Cardiac septum (tissue), 1 donor: ENCODE measurements at regions not wholly inside any gene's neighbourhood (a gene's known extent, or its start where the extent isn't known, plus 50 kb on each side); places are given as distances from the start of the nearest gene placed in this dataset.

Experiments used
- DNase-seq: peaks from one replicate; pipeline ENCODE4 v3.0.0-alpha.2; 2020; ENCODE audit warnings: low spot score
- intact Hi-C: fragments of 100-400 bp; cut with DNase I; formaldehyde crosslinking; loops from one replicate; pipeline ENCODE4 v1.14.0; 2022
- donor health status: DM: no; HTN: no; CAD: no.

DNA sequence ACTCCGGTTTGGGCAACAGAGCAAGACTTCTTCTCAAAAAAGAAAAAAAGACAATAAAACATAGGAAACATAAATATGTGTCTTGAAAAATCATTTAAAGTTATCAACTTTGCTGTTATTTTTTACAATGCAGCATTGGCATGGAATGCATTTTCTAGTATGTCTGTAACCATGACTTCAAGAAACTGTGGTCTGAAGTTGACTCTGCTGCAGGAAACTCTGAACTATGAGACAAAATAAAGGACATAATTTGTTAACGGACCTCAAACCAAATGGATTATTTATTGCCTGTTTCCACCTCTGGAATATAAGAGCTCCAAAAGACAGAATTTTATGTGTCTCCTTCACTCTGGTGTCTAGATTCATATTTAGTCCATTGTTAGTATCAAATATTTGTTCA lies 79.1 kb downstream of the TRIB2 start:
- intact Hi-C loops: loop anchor here (2.0 to 10.0 kb wide), 3 partner anchors 34 to 961 kb away; no protein-coding TSS in a partner anchor
- DNase-seq: no peak

DNA sequence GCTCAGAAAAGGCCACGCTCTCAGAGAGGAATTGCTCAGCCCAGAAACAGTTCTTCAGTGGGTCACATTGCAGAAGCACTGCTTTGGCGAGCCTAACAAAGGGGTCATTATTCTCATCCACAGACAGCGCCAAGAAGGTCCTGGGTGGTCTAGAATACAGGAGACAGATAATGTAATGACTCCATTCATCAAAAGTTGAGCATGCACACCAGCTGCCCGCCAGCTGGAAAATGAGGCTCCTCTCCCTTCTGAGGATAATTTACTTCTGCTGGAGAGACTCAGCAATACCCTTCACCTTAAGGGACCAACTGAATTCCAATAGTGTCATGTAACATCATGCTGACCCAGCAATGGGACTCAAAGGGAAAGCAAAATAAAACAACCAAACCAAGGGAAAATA lies 79.9 kb downstream of the TRIB2 start:
- intact Hi-C loops: loop anchor here (2.0 to 10.0 kb wide), 3 partner anchors 34 to 962 kb away; no protein-coding TSS in a partner anchor
- no peak for DNase-seq

DNA sequence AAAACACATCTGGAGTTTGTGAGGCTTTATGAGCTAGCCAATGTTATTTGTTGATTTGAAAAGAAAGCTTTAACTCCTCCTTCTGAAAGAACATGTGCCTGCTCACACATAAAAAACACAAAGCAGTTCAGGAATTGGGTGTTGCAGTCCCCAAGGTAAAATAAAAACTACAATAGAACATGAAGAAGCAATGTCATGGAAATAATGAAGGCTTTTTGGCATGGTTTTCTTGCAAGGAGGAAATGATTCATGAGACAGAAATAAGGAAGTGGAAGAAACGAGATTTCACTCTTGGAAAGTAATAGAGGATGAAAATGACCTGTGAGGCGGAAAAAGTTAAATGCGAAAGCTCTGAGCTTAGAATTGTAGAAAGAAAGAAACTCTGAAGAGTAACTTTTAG lies 81.1 kb downstream of the TRIB2 start:
- DNase-seq: no peak
- intact Hi-C loops: loop anchor here (2.0 to 10.0 kb wide), 3 partner anchors 36 to 963 kb away; no protein-coding TSS in a partner anchor

DNA sequence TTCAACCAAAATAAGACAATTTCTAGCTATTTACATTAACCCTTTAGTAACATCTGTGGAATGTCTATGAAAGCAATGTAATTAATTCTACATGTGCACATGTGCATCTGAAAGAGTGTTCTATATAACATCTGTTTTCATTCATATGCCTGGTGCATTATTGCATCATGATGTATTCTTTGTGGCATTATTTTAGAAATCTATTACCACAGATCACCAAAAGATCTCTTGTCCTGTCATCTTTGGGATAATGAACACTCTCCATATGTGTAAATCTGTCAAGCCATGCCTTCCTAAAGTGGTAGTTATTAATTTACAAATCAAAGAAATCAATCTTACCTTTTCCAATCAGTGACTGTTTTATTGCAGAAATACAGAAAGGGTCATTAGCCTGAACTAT lies 86.9 kb downstream of the TRIB2 start:
- no peak for DNase-seq
- intact Hi-C loops: no loop called here

DNA sequence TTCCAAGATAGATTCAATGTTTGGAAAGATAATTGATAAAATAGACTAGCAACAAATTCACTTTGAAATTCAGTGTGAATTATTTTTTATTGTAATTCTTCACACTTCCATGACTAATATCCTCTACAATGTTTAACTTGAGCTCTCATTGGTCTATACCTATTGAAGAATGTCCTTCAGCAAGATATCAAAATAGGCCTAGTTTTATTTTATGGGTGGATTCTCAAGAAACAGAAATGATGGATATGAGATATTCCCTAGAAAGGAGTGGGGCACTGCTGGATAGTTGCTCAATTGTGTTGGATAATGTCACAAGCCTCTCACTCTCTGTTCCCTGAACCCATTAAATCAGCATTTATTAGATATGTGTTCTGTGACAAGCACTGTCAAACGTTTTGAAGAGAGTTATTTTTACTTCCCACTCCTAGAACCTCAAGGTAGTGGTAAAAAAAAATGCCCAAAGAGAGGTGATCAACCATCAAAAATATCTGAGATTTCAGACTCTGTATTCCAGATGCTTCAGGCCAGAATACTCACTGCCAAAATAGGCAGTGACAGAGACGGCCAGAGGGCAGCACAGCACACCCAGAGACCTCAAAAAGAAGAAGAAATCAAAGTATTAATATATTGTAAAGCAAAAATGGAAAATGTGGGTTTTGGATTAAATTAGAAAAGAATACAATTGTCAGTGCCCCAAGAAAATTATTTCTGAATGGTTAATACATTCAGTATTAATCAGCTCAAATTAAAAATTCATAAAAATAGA lies 87.5 kb downstream of the TRIB2 start:
- DNase-seq: no peak
- intact Hi-C loops: no loop called here

DNA sequence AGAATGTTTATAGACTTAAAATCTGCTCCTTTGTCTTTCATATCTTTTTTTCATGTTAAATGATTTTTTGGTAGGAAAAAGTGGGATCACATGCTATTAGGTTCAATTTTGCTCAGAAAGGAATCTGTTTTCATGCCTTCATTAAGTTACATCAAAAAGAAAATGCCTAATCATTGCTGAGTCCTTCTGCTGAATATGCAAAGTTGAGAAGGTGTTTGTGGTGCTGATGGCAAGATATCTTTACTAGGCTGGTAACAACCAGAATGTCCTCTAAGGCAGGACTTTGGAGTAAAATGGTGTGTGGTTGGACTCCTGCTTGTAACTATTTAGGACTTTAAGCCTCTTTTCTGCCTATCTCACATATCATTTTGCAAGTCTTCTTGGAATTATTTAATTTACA lies 88.3 kb downstream of the TRIB2 start:
- DNase-seq: no peak
- intact Hi-C loops: no loop called here

DNA sequence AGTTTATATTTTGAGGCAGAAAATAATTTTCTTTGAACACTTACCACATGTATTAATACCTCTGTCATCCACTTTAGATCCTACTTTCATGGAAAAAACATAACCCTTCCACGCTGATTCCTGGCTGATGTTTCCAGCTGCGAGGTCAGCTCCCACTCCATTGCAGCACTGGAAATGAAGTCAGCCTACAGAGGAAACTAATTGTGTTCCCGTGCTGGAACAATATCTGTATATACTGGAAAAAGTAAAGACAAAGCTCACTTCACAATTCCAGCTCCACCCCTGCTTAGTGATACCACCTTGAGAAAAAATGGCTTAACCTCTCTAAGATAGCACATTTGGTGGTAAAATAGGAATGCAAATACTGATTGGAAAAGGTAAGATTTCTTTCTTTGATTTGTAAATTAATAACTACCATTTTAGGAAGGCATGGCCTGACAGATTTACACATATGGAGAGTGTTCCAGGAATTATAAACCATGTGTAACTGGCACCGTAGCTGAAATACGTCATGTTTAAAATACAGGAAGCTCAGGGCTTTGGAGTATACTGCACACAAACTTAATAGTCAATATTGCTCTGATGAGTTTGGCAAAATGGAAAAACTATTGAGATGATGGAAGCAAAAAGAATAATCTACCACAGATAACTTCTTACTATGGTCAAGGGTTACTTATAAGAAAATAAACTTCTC lies 90.0 kb downstream of the TRIB2 start:
- intact Hi-C loops: no loop called here
- no peak for DNase-seq

DNA sequence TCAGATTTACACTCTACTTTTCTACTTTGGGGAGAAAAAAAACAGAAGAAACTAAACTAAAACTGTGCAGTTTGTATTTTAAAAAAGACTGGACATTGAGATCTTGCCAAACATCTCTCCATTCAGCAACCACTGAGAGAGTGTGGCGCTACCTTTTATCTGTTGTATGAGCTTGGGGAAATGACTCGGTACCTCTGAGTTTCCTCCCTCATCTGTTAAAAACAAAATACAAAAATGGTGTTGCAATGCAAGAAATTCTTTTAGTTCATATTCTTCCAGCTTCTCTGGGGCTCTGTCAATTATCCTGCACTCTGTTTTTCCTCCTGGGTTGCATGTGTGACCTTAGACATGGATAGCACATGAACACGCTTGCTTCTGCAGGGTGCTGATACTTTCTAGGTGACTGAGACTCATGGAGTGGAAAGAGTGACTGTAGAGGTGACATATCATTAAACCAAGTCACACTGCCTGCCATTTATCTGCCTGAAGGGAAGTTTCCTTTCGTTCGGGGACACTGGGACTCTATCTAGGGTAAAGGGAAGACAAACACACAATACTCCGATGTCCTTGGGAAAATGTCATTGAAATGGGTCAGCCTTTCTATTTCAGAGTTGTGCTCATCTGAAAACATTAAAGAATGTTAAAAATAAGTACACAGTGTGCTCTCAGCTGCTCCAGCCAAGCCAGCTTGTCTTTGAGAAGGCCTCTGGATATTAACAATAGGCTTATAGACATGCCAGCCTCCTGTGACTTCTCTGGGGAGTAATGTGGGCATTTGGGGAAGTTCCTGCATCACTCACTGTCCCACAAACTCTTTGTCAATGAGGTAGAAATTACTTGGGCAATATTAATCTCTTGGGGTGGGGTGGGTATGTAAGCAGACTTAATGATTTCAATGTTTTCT lies 91.4 kb downstream of the TRIB2 start:
- DNase-seq: no peak
- intact Hi-C loops: no loop called here

DNA sequence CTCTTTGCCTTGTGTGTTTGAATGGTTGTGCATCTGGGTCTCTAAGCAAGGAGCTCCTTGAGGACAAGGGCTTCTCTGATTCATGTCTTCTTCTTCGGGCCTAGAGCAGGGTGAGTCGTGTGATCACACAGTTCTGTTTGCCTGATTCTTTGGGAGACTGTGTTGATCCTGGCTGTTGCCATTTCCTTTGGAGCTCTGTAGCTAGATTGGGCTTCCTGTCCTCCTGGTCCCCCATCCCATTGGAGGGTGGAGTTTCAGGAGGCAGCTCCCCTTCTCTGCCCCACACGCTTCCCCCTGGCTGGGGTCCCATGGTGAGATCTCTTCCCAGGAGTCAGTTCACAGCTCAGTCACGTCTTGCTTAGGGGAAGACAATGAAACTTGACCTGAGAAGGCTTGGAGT lies 92.8 kb downstream of the TRIB2 start:
- no peak for DNase-seq
- intact Hi-C loops: no loop called here

DNA sequence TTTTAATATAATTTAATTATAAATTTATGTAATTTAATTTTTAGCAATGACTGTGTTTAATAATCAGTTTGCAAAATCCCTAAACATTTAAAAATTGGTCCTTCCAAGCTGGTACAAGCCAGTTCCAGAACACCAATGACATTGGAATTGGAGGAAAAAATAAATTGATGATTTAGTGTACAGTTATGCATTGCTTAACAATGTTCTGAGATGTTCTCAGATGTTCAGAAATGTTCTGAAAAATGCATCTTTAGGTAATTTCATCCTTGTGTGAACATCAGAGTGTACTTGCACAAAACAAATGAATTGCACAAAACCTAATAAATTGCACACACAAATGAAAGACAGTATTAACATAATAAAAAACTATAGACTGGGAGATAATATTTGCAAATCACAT lies 95.2 kb downstream of the TRIB2 start:
- no peak for DNase-seq
- intact Hi-C loops: no loop called here

DNA sequence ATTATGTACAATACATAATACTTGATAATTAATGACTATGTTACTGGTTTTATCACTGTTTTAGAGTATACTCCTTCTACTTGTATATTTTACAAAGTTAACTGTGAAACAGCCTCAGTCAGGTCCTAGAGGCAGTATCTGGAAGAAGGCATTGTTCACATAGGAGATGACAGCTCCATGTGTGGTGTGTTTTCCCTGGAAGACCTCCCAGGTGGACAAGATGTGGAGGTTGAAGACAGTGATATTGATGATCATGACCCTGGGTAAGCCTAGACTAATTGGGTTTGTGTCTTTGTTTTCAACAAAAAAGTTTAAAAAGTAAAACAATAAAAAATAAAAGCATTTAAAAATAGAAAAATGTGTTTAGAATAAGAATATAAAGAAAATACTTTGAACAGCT lies 96.4 kb downstream of the TRIB2 start:
- intact Hi-C loops: no loop called here
- no peak for DNase-seq

DNA sequence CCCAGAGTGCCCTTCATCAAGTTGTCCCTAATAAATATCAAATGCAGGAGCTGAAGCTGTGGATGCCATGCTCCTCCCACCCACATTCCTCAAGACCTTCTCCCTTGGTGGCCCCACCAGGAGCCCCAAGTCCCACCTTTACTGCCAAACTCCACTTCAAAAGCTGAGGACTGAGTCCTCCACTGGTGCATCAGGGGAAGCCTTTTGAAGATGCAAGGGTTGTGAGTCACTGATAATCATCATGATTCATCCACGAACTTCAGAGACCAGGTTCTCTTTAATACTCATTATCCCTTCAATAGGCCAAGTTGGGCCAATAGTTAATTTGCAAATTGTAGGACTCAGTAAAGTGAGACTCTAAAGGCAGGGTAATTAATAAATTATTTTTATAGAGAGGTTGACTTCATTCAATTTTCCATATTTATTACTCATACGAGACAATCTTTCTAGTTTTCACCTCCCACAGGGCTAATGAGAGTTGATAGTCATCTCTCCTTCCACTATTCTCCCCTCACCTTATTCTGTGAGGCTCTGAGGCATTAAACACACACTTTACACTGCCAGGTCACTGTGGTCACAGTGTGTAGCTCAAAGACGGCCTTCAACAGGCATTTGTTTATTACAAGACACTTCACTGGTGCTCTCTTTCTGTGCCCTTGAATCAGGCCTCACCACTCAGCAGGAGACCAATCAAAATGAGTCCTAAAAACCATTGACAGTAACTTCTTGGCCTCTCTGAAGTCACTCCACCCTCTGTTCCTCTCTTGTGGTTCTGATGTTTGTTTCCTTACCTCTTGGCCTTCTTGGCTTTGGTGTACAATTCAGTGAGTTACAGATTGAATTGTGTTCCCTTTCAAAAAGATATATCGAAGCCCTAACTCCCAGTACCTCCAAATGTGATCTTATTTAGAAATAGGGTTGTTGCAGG lies 99.9 kb downstream of the TRIB2 start:
- intact Hi-C loops: no loop called here
- DNase-seq: no peak

DNA sequence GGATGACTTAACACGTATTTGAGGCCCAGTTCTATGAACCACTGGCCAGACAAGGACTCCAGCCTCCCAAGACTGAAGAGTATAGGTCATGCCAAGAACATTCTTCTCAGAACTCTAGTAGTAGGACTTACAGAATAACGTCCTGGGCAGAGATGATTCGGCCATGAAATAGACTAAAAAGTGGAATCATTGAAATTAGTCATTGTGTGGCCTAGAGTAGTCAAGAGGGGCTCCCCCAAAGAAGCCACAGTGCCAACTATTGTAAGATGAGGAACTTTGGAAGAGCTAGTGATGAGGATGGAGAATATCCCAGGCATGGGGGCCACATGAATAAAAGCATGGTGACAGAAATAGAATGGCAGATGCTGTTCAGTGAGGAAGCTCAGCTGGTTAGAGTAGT lies 101.1 kb downstream of the TRIB2 start:
- intact Hi-C loops: loop anchor here (2.0 kb wide), 1 partner anchor 101 kb away; the partner anchor contains the start of gene TRIB2
- no peak for DNase-seq

DNA sequence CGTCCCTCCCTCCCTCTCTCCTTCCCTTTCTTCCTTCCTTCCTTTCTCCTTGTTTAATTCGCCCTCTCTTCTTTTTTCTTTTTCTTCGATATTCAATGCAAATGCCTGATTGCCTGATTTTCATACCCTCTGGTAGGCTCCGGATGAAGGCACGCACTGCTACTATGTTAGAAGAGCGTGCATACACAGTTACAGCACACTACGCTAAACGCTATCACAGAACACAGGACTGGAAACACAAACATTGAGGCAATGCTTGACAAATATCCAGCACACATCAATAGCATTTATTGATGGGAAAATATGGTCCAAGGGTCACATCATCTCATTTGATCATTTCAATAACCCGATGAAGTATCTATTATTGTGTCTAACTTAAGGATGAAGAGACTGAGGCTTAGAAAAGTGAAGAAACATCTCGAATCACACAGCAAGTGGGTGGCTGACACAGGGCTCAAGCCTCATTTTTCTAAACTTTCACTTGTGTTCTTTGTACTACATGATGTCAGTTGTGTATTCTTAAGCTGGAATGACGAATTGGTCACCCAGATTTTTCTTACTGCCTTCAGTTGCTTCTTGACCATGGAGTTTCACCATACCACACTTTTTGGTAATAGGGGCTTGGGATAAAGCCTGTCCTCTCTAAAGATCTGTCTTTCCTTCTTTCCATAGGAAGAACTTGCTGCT lies 101.8 kb downstream of the TRIB2 start:
- intact Hi-C loops: loop anchor here (1.0 to 2.0 kb wide), 2 partner anchors 100 to 102 kb away; partner anchors contain the start of gene TRIB2
- no peak for DNase-seq

DNA sequence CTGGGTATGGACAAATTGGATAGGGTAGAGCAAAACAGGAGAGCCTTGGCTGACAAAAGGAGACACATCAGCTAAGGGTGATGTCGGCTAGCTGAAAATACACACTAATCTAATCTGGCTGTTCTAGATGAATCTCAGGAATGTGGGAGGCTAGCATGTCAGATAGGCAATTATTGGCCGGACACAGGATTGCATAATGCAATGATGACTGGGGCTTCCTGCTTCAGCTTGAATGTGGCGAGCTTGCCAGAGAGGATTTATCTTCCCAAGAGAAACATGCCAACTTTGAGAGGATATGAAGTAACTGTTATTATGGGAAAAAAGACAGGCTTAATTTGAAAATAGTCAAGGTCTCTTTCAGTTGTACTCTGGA lies 102.4 kb downstream of the TRIB2 start:
- intact Hi-C loops: loop anchor here (1.0 to 2.0 kb wide), 2 partner anchors 99 to 102 kb away; partner anchors contain the start of gene TRIB2
- DNase-seq: peak; percentile 82

DNA sequence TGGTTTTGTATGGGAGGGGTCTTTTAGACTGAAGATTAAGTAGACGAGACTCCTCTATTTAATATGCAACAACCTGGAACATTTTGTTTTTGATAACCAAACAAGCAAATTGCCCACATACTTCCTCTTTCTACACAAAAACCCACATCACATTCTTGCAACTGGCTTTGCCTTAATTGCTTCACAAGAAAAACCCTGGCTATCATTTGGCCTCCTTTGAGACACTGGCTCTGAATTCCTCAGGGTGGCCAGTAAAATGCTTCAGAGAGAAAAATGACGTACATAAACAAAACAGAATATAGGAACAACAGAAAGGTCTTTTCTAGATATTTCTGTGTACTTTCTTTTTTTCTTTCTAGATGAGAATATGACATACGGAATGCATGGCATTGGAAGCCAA lies 103.0 kb downstream of the TRIB2 start:
- intact Hi-C loops: loop anchor here (1.0 to 5.0 kb wide), 4 partner anchors 87 to 183 kb away; partner anchors contain the start of gene TRIB2
- no peak for DNase-seq

DNA sequence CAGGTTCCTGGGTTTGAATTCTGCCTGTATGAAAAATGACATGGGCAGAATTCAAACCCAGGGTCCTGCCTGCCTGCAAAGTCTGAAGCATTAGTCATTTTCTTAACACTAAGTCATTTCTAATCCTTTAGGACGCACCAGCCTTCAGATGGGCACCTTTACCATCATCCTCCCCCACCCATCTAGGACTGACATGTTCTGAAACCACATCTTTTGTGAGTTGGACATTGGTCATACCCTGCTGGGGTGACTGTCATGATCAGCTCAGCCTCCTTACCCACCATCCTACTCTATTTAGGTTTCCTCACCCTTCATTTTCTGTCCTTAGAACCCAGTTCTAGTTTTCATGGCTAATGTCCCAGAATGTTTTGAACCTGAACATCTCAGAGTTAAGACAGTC lies 104.9 kb downstream of the TRIB2 start:
- intact Hi-C loops: loop anchor here (5.0 kb wide), 2 partner anchors 89 to 181 kb away; no protein-coding TSS in a partner anchor

DNA sequence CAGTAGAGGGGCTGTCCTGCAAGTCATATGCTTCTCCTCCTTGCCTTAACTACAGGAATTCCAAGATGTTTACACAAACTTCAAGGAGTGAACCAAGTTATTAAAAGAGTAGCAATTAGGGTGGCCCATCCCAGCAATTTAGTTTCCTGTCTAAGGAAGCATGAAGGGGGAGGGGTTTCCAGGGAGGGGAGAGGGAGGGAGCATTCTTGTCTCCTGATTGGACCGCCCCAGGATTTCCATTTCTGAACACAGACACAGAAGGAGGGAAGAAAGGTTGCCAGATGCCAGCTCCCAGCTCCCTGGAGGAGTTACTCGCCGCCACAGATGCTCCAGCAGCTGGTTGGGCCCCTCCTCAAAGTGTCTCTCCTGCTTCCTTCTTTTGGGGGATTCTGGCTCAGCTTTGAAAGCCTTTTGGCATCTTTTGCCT lies 107.6 kb downstream of the TRIB2 start:
- no peak for DNase-seq
- intact Hi-C loops: loop anchor here (5.0 kb wide), 2 partner anchors 92 to 178 kb away; no protein-coding TSS in a partner anchor

More for the DNA sequence above, 104.9 kb downstream of the TRIB2 start:
- no peak for DNase-seq
